HCT116 (cell line): ENCODE measurements at regions not wholly inside any gene's neighbourhood (a gene's known extent, or its start where the extent isn't known, plus 50 kb on each side); places are given as distances from the start of the nearest gene placed in this dataset.

Experiments
- ATAC-seq: fragments of 200-7000 bp; cut with Tn5 transposase; 2 replicates; pipeline ENCODE4 v1.9.1; 2020; ENCODE audit warnings: mild to moderate bottlenecking, moderate library complexity
- BruUV-seq: library from RNA; stranded (reverse); fragments of 400-500 nt; replicated peaks from 2 replicates; lab custom pipeline; 2021; lab: Mats Ljungman, UMichigan
- CTCF ChIA-PET: fragments of 300-600 bp; sonication (Branson Sonifier 250); formaldehyde crosslinking; loops from one replicate; lab custom pipeline; 2021; ENCODE audit warnings: antibody characterized with exemption; lab: Charles Lee
- POLR2A ChIA-PET: fragments of 300-600, 350-600 bp; sonication (Branson Sonifier 250); formaldehyde crosslinking; loops from one replicate; lab custom pipeline; 2021; ENCODE audit warnings: antibody characterized with exemption; lab: Charles Lee
- RAD21 ChIA-PET, 2 experiments: fragments of 300-600 bp; sonication (Branson Sonifier 250); formaldehyde crosslinking; loops; one replicate each; lab custom pipeline; 2023; ENCODE audit warnings: low total read pairs in 2 of 2; ENCODE audit not compliant: uncharacterized antibody in 2 of 2, unreplicated experiment in 2 of 2, low non-redundant PET in 1 of 2; lab: Charles Lee
- DNase-seq: peaks from one replicate; pipeline ENCODE4 v3.0.0-alpha.2; 2010; ENCODE audit warnings: low read depth, low spot score
- H2AFZ ChIP-seq: fragments of 200-600 bp; shearing (Covaris generic), sonication (generic); 2 replicates; pipeline ENCODE4 v1.6.1; 2017; ENCODE audit warnings: low read depth, mixed run types, mixed read lengths, antibody characterized with exemption, low read length; ENCODE audit not compliant: poor library complexity, severe bottlenecking
- H3K27ac ChIP-seq: 2 replicates; pipeline ENCODE4 v1.5.1; 2012; ENCODE audit warnings: low read depth, low read length
- H3K27me3 ChIP-seq: fragments of 200-600 bp; sonication (generic); 2 replicates; pipeline ENCODE4 v1.6.1; 2016; ENCODE audit warnings: mixed run types, low read length, mixed read lengths; ENCODE audit not compliant: insufficient read depth
- H3K36me3 ChIP-seq, 2 experiments: fragments of 200-500 bp in 1 of 2; fragments of 200-600 bp in 1 of 2; sonication (Bioruptor generic) in 1 of 2; sonication (generic) in 1 of 2; 2 replicates each; pipeline versions ENCODE4 v1.5.1 to v1.6.1; 2014 to 2016; ENCODE audit warnings: low read length in 2 of 2, inconsistent platforms in 1 of 2, mixed read lengths in 1 of 2, mixed run types in 1 of 2; ENCODE audit not compliant: insufficient read depth in 2 of 2, control insufficient read depth in 1 of 2
- H3K4me1 ChIP-seq, 2 experiments: fragments of 200-600 bp in 1 of 2; sonication (generic) in 1 of 2; 2 replicates each; pipeline versions ENCODE4 v1.5.1 to v1.6.1; 2012 to 2017; ENCODE audit warnings: low read length in 2 of 2, inconsistent platforms in 1 of 2, mild to moderate bottlenecking in 1 of 2, mixed read lengths in 1 of 2, mixed run types in 1 of 2, moderate library complexity in 1 of 2; ENCODE audit not compliant: insufficient read depth in 2 of 2, control insufficient read depth in 1 of 2
- H3K4me2 ChIP-seq: fragments of 200-600 bp; sonication (generic); 2 replicates; pipeline ENCODE4 v1.6.1; 2017; ENCODE audit warnings: mixed run types, low read length, mixed read lengths
- H3K4me3 ChIP-seq, 2 experiments: fragments of 200-600 bp in 1 of 2; sonication (generic) in 1 of 2; replicated peaks in 1 of 2; 2 replicates each; pipeline ENCODE4 v1.5.1; 2011 to 2016; ENCODE audit warnings: low read length in 2 of 2, control low read depth in 1 of 2, low read depth in 1 of 2, mild to moderate bottlenecking in 1 of 2, mixed read lengths in 1 of 2, mixed run types in 1 of 2
- H3K79me2 ChIP-seq: fragments of 200-600 bp; sonication (generic); 2 replicates; pipeline ENCODE4 v1.6.1; 2017; ENCODE audit warnings: mild to moderate bottlenecking, mixed run types, low read length, moderate library complexity, mixed read lengths; ENCODE audit not compliant: insufficient read depth
- H3K9ac ChIP-seq: fragments of 200-600 bp; sonication (generic); 2 replicates; pipeline ENCODE4 v1.6.1; 2016; ENCODE audit warnings: low read length, mixed read lengths
- H3K9me2 ChIP-seq: fragments of 200-600 bp; sonication (generic), shearing (Covaris generic); 2 replicates; pipeline ENCODE4 v1.6.1; 2017; ENCODE audit warnings: mixed run types, mild to moderate bottlenecking, moderate library complexity; ENCODE audit not compliant: insufficient read depth
- H3K9me3 ChIP-seq, 2 experiments: fragments of 200-500 bp in 1 of 2; fragments of 200-600 bp in 1 of 2; sonication (Bioruptor generic) in 1 of 2; sonication (generic) in 1 of 2; 2 replicates each; pipeline ENCODE4 v1.6.1; 2014 to 2017; ENCODE audit warnings: low read length in 2 of 2, mixed read lengths in 2 of 2, inconsistent platforms in 1 of 2, low read depth in 1 of 2, mild to moderate bottlenecking in 1 of 2, mixed run types in 1 of 2, moderate library complexity in 1 of 2; ENCODE audit not compliant: control insufficient read depth in 1 of 2, insufficient read depth in 1 of 2
- H4K20me1 ChIP-seq: fragments of 200-600 bp; sonication (generic), shearing (Covaris generic); 2 replicates; pipeline ENCODE4 v1.6.1; 2017; ENCODE audit warnings: mixed run types, mild to moderate bottlenecking, moderate library complexity; ENCODE audit not compliant: insufficient read depth
- CEBPB ChIP-seq: IDR thresholded peaks from 2 replicates; pipeline ENCODE4 v1.6.1; 2012; ENCODE audit warnings: low read depth
- EGR1 ChIP-seq: IDR thresholded peaks from 2 replicates; pipeline ENCODE4 v1.6.1; 2012; ENCODE audit warnings: low read depth
- ELF1 ChIP-seq: IDR thresholded peaks from 2 replicates; pipeline ENCODE4 v1.6.1; 2012; ENCODE audit warnings: low read depth, borderline replicate concordance
- EZH2 ChIP-seq: fragments of 200-600 bp; sonication (generic); IDR thresholded peaks from 2 replicates; pipeline ENCODE4 v1.6.1; 2017; ENCODE audit warnings: antibody characterized with exemption, mixed run types
- JUND ChIP-seq: IDR thresholded peaks from 2 replicates; pipeline ENCODE4 v1.6.1; 2012
- POLR2A ChIP-seq: IDR thresholded peaks from 2 replicates; pipeline ENCODE4 v1.7.0; 2011; ENCODE audit warnings: borderline replicate concordance; ENCODE audit not compliant: insufficient read depth, insufficient read length; ENCODE audit errors: extremely low read depth
- POLR2AphosphoS5 ChIP-seq: IDR thresholded peaks from 2 replicates; pipeline ENCODE4 v1.6.1; 2011; ENCODE audit warnings: mild to moderate bottlenecking, low read depth, low read length, moderate library complexity
- RAD21 ChIP-seq: IDR thresholded peaks from 2 replicates; pipeline ENCODE4 v1.6.1; 2012; ENCODE audit warnings: low read depth, mild to moderate bottlenecking
- SIN3A ChIP-seq: IDR thresholded peaks from 2 replicates; pipeline ENCODE4 v1.6.1; 2012; ENCODE audit warnings: low read depth
- SP1 ChIP-seq: IDR thresholded peaks from 2 replicates; pipeline ENCODE4 v1.6.1; 2012; ENCODE audit warnings: low read depth
- SRF ChIP-seq: IDR thresholded peaks from 2 replicates; pipeline ENCODE4 v1.6.1; 2012; ENCODE audit warnings: low read depth
- TCF7L2 ChIP-seq: IDR thresholded peaks from 2 replicates; pipeline ENCODE4 v1.7.0; 2011; ENCODE audit warnings: borderline replicate concordance, inconsistent platforms; ENCODE audit not compliant: insufficient read depth, insufficient read length; ENCODE audit errors: extremely low read depth
- YY1 ChIP-seq: IDR thresholded peaks from 2 replicates; pipeline ENCODE4 v1.6.1; 2011; ENCODE audit warnings: low read length, low read depth, moderate library complexity, mild to moderate bottlenecking; ENCODE audit not compliant: insufficient replicate concordance; ENCODE audit errors: extremely low read depth
- ZFX ChIP-seq: fragments of 450-650 bp; IDR thresholded peaks from 2 replicates; pipeline ENCODE4 v1.6.1; 2017
- ZNF274 ChIP-seq: fragments of 200-500 bp; sonication (Bioruptor generic); IDR thresholded peaks from 2 replicates; pipeline ENCODE4 v1.6.1; 2014; ENCODE audit warnings: mild to moderate bottlenecking, low read depth, low read length, inconsistent platforms
- intact Hi-C: fragments of 100-400 bp; cut with micrococcal nuclease; formaldehyde crosslinking; loops from 2 replicates; pipeline ENCODE4 v1.10.0; 2022
- TF ChIP-seq, protein P1 (sequence below): IDR thresholded peaks from 2 replicates; pipeline ENCODE4 v1.6.1; 2012
- TF ChIP-seq, protein P2 (sequence below): IDR thresholded peaks from 2 replicates; pipeline ENCODE4 v1.6.1; 2011; ENCODE audit warnings: mild to moderate bottlenecking, low read length, moderate library complexity; ENCODE audit not compliant: insufficient replicate concordance; ENCODE audit errors: extremely low read depth
- TF ChIP-seq, protein P3 (sequence below): IDR thresholded peaks from 2 replicates; pipeline ENCODE4 v1.6.1; 2012; ENCODE audit warnings: low read depth
- TF ChIP-seq, protein P4 (sequence below), 3 experiments: fragments of 200-600 bp in 1 of 3; sonication (generic) in 1 of 3; IDR thresholded peaks in 2 of 3; conservative IDR thresholded peaks in 1 of 3; 2 replicates each; pipeline ENCODE4 v1.5.1; 2012 to 2017; ENCODE audit warnings: low read depth in 2 of 3, low read length in 2 of 3, antibody characterized with exemption in 1 of 3, borderline replicate concordance in 1 of 3, control low read depth in 1 of 3, mild to moderate bottlenecking in 1 of 3, mixed read lengths in 1 of 3, mixed run types in 1 of 3, moderate library complexity in 1 of 3; ENCODE audit not compliant: insufficient read depth in 1 of 3
- TF ChIP-seq, protein P5 (sequence below): IDR thresholded peaks from 2 replicates; pipeline ENCODE4 v1.6.1; 2012

DNA sequence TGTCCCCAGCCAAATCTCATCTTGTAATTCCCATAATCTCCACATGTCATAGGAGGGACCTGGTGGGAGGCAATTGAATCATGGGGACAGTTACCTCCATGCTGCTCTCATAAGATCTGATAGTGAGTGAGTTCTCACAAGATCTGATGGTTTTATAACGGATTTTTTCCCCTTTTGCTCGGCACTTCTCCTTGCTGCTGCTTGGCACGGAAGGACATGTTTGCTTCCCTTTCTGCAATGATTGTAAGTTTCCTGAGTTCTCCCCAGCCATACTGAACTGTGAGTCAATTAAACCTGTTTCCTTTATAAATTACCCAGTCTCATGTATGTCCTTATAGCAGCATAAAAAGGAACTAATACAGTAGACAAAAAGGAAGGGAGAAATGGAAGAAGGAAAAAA, 76.7 kb upstream of the CCNG1 start:
- ChIA-PET CTCF (no interaction called here), POLR2A (no interaction called here), RAD21 (no interaction called here)
- H4K20me1 ChIP-seq: no peaks in the 10 kb centered on the region
- H3K36me3 ChIP-seq: no peaks in the 10 kb centered on the region
- H3K4me3 ChIP-seq: no peak overlapping the region
- ATAC-seq: no peak
- no peak overlapping the region for H3K27ac ChIP-seq
- H3K9ac ChIP-seq: no peak overlapping the region
- H3K4me2 ChIP-seq: no peak overlapping the region
- H3K27me3 ChIP-seq: no peaks in the 10 kb centered on the region
- H3K9me3 ChIP-seq: no peaks in the 10 kb centered on the region; a peak in 1 of 4 replicates
- no TSS peak for BruUV-seq
- no peaks in the 10 kb centered on the region for H3K9me2 ChIP-seq
- intact Hi-C loops: no loop called here
- TF ChIP-seq SP1 (no peak), SIN3A (no peak), ZFX (no peak), RAD21 (no peak), SRF (no peak), POLR2AphosphoS5 (no peak), ZNF274 (no peak), YY1 (no peak), EZH2 (no peak), EGR1 (no peak), CEBPB (no peak), JUND (no peak), TCF7L2 (no peak), ELF1 (no peak), POLR2A (no peak)
- TF ChIP-seq, protein P1, sequence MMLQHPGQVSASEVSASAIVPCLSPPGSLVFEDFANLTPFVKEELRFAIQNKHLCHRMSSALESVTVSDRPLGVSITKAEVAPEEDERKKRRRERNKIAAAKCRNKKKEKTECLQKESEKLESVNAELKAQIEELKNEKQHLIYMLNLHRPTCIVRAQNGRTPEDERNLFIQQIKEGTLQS: no peak
- TF ChIP-seq, protein P2, sequence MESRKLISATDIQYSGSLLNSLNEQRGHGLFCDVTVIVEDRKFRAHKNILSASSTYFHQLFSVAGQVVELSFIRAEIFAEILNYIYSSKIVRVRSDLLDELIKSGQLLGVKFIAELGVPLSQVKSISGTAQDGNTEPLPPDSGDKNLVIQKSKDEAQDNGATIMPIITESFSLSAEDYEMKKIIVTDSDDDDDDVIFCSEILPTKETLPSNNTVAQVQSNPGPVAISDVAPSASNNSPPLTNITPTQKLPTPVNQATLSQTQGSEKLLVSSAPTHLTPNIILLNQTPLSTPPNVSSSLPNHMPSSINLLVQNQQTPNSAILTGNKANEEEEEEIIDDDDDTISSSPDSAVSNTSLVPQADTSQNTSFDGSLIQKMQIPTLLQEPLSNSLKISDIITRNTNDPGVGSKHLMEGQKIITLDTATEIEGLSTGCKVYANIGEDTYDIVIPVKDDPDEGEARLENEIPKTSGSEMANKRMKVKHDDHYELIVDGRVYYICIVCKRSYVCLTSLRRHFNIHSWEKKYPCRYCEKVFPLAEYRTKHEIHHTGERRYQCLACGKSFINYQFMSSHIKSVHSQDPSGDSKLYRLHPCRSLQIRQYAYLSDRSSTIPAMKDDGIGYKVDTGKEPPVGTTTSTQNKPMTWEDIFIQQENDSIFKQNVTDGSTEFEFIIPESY: no peak
- TF ChIP-seq, protein P3, sequence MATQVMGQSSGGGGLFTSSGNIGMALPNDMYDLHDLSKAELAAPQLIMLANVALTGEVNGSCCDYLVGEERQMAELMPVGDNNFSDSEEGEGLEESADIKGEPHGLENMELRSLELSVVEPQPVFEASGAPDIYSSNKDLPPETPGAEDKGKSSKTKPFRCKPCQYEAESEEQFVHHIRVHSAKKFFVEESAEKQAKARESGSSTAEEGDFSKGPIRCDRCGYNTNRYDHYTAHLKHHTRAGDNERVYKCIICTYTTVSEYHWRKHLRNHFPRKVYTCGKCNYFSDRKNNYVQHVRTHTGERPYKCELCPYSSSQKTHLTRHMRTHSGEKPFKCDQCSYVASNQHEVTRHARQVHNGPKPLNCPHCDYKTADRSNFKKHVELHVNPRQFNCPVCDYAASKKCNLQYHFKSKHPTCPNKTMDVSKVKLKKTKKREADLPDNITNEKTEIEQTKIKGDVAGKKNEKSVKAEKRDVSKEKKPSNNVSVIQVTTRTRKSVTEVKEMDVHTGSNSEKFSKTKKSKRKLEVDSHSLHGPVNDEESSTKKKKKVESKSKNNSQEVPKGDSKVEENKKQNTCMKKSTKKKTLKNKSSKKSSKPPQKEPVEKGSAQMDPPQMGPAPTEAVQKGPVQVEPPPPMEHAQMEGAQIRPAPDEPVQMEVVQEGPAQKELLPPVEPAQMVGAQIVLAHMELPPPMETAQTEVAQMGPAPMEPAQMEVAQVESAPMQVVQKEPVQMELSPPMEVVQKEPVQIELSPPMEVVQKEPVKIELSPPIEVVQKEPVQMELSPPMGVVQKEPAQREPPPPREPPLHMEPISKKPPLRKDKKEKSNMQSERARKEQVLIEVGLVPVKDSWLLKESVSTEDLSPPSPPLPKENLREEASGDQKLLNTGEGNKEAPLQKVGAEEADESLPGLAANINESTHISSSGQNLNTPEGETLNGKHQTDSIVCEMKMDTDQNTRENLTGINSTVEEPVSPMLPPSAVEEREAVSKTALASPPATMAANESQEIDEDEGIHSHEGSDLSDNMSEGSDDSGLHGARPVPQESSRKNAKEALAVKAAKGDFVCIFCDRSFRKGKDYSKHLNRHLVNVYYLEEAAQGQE: no peak
- TF ChIP-seq, protein P4, sequence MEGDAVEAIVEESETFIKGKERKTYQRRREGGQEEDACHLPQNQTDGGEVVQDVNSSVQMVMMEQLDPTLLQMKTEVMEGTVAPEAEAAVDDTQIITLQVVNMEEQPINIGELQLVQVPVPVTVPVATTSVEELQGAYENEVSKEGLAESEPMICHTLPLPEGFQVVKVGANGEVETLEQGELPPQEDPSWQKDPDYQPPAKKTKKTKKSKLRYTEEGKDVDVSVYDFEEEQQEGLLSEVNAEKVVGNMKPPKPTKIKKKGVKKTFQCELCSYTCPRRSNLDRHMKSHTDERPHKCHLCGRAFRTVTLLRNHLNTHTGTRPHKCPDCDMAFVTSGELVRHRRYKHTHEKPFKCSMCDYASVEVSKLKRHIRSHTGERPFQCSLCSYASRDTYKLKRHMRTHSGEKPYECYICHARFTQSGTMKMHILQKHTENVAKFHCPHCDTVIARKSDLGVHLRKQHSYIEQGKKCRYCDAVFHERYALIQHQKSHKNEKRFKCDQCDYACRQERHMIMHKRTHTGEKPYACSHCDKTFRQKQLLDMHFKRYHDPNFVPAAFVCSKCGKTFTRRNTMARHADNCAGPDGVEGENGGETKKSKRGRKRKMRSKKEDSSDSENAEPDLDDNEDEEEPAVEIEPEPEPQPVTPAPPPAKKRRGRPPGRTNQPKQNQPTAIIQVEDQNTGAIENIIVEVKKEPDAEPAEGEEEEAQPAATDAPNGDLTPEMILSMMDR (IDR thresholded peaks at IDR 0.05 in 2 of 3, conservative IDR thresholded peaks at IDR 0.05 in 1 of 3; ENCODE audit: borderline replicate concordance in 1 of 3, insufficient read depth in 1 of 3, low read depth in 2 of 3, low read length in 2 of 3): no peak
- TF ChIP-seq, protein P5, sequence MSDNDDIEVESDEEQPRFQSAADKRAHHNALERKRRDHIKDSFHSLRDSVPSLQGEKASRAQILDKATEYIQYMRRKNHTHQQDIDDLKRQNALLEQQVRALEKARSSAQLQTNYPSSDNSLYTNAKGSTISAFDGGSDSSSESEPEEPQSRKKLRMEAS: no peak
- TF ChIP-seq, all 23 proteins: peak for 0
- no peak overlapping the region for H2AFZ ChIP-seq
- no peak for DNase-seq
- no peaks in the 10 kb centered on the region for H3K4me1 ChIP-seq
- H3K79me2 ChIP-seq: no peaks in the 10 kb centered on the region
